Stimulated activated memory B cell treated with anti-CD40 and anti-IgM and Interleukin-4, amounts not matched to agents 10 μg/mL and 1 μg/mL and 100 μg/mL, for 72 hours (primary cell): ENCODE measurements at regions not wholly inside any gene's neighbourhood (a gene's known extent, or its start where the extent isn't known, plus 50 kb on each side); places are given as distances from the start of the nearest gene placed in this dataset.
"Not testable (repeated sequence)": the region's sequence is repeated elsewhere in the genome, so short reads cannot be mapped to it uniquely, and the experiment has no call there.

Source experiments
- ATAC-seq: fragments of 150-1000 bp; cut with Tn5 transposase; 2 replicates; pipeline ENCODE4 v1.10.0; 2021
- H3K27ac Mint-ChIP-seq: one replicate; pipeline ENCODE4 v1.8.0; 2022; ENCODE audit warnings: mild to moderate bottlenecking, mixed read lengths
- H3K27me3 Mint-ChIP-seq: one replicate; pipeline ENCODE4 v1.8.0; 2022; ENCODE audit warnings: mixed read lengths
- H3K36me3 Mint-ChIP-seq: one replicate; pipeline ENCODE4 v1.8.0; 2022; ENCODE audit warnings: mixed read lengths
- H3K4me1 Mint-ChIP-seq: one replicate; pipeline ENCODE4 v1.8.0; 2022; ENCODE audit warnings: mixed read lengths
- H3K4me3 Mint-ChIP-seq: one replicate; pipeline ENCODE4 v1.8.0; 2022; ENCODE audit warnings: mild to moderate bottlenecking, moderate library complexity, mixed read lengths
- H3K9me3 Mint-ChIP-seq: one replicate; pipeline ENCODE4 v1.8.0; 2022; ENCODE audit warnings: mixed read lengths

- Mint-ChIP-seq H3K27me3 (peaks cover 25% of the 10 kb centered on the region), H3K4me1 (no peaks in the 10 kb centered on the region), H3K27ac (no peak overlapping the region)
Measured at GRCh38 chr15:57797568-57798267, 91.2 kb downstream of the POLR2M start.

GRCh38 chr15:57806003-57806402, 99.5 kb downstream of the POLR2M start:
- Mint-ChIP-seq H3K27me3 (peaks cover 3% of the 10 kb centered on the region), H3K4me1 (no peaks in the 10 kb centered on the region)

More at GRCh38 chr15:57797568-57798267, 91.2 kb downstream of the POLR2M start:
- Mint-ChIP-seq H3K36me3 (no peaks in the 10 kb centered on the region), H3K9me3 (no peaks in the 10 kb centered on the region), H3K4me3 (no peak overlapping the region)
- no peak for ATAC-seq

GRCh38 chr15:57809285-57809684, 102.8 kb downstream of the POLR2M start:
- not testable (repeated sequence) for ATAC-seq, H3K36me3 Mint-ChIP-seq, H3K9me3 Mint-ChIP-seq, H3K4me3 Mint-ChIP-seq, H3K4me1 Mint-ChIP-seq, H3K27ac Mint-ChIP-seq
- H3K27me3 Mint-ChIP-seq = peaks cover 26% of the 10 kb centered on the region

More at GRCh38 chr15:57806003-57806402, 99.5 kb downstream of the POLR2M start:
- ATAC-seq = no peak
- H3K36me3 Mint-ChIP-seq = no peaks in the 10 kb centered on the region
- no peaks in the 10 kb centered on the region for H3K9me3 Mint-ChIP-seq
- no peak overlapping the region for H3K27ac Mint-ChIP-seq
- no peak overlapping the region for H3K4me3 Mint-ChIP-seq

- no peak overlapping the region for H3K27ac Mint-ChIP-seq
- H3K36me3 Mint-ChIP-seq = no peaks in the 10 kb centered on the region
- H3K9me3 Mint-ChIP-seq = no peaks in the 10 kb centered on the region
- no peak overlapping the region for H3K4me3 Mint-ChIP-seq
- no peak for ATAC-seq
- peaks cover 66% of the 10 kb centered on the region for H3K27me3 Mint-ChIP-seq
- H3K4me1 Mint-ChIP-seq = no peaks in the 10 kb centered on the region
Measured at GRCh38 chr15:57816599-57816998, 110.1 kb downstream of the POLR2M start.

- H3K9me3 Mint-ChIP-seq = no peaks in the 10 kb centered on the region
- no peaks in the 10 kb centered on the region for H3K36me3 Mint-ChIP-seq
- peaks cover 40% of the 10 kb centered on the region for H3K27me3 Mint-ChIP-seq
- ATAC-seq = no peak
- H3K27ac Mint-ChIP-seq = no peak overlapping the region
- no peaks in the 10 kb centered on the region for H3K4me1 Mint-ChIP-seq
- H3K4me3 Mint-ChIP-seq = no peak overlapping the region
Measured at GRCh38 chr15:57819646-57820045, 113.1 kb downstream of the POLR2M start.

- H3K4me3 Mint-ChIP-seq = no peak overlapping the region
- no peak for ATAC-seq
- H3K27ac Mint-ChIP-seq = no peak overlapping the region
Measured at GRCh38 chr15:57820119-57820518, 113.6 kb downstream of the POLR2M start.

GRCh38 chr15:57821826-57822225, 115.3 kb downstream of the POLR2M start:
- H3K27me3 Mint-ChIP-seq = peaks cover 47% of the 10 kb centered on the region
- no peak overlapping the region for H3K4me3 Mint-ChIP-seq
- no peak overlapping the region for H3K27ac Mint-ChIP-seq
- no peaks in the 10 kb centered on the region for H3K9me3 Mint-ChIP-seq
- no peaks in the 10 kb centered on the region for H3K4me1 Mint-ChIP-seq
- no peaks in the 10 kb centered on the region for H3K36me3 Mint-ChIP-seq
- no peak for ATAC-seq

More at GRCh38 chr15:57820119-57820518, 113.6 kb downstream of the POLR2M start:
- Mint-ChIP-seq H3K9me3 (no peaks in the 10 kb centered on the region), H3K27me3 (peaks cover 40% of the 10 kb centered on the region), H3K36me3 (no peaks in the 10 kb centered on the region), H3K4me1 (no peaks in the 10 kb centered on the region)

GRCh38 chr15:57823325-57823882, 116.9 kb downstream of the POLR2M start:
- Mint-ChIP-seq H3K4me1 (no peaks in the 10 kb centered on the region), H3K4me3 (no peak overlapping the region), H3K27ac (no peak overlapping the region), H3K27me3 (peaks cover 46% of the 10 kb centered on the region), H3K36me3 (no peaks in the 10 kb centered on the region), H3K9me3 (no peaks in the 10 kb centered on the region)
- ATAC-seq = no peak

- no peaks in the 10 kb centered on the region for H3K36me3 Mint-ChIP-seq
- no peaks in the 10 kb centered on the region for H3K4me1 Mint-ChIP-seq
- H3K4me3 Mint-ChIP-seq = no peak overlapping the region
- H3K27me3 Mint-ChIP-seq = peaks cover 49% of the 10 kb centered on the region
- H3K27ac Mint-ChIP-seq = no peak overlapping the region
- ATAC-seq = no peak
- no peaks in the 10 kb centered on the region for H3K9me3 Mint-ChIP-seq
Measured at GRCh38 chr15:57824186-57824585, 117.7 kb downstream of the POLR2M start.

GRCh38 chr15:57827021-57827420, 120.5 kb downstream of the POLR2M start:
- no peaks in the 10 kb centered on the region for H3K9me3 Mint-ChIP-seq
- peaks cover 65% of the 10 kb centered on the region for H3K27me3 Mint-ChIP-seq
- H3K4me1 Mint-ChIP-seq = no peaks in the 10 kb centered on the region
- no peak overlapping the region for H3K27ac Mint-ChIP-seq
- no peak for ATAC-seq
- H3K4me3 Mint-ChIP-seq = no peak overlapping the region
- H3K36me3 Mint-ChIP-seq = no peaks in the 10 kb centered on the region

GRCh38 chr15:57827971-57828370, 121.5 kb downstream of the POLR2M start:
- H3K4me3 Mint-ChIP-seq = no peak overlapping the region
- H3K4me1 Mint-ChIP-seq = no peaks in the 10 kb centered on the region
- no peaks in the 10 kb centered on the region for H3K36me3 Mint-ChIP-seq
- H3K27ac Mint-ChIP-seq = no peak overlapping the region
- no peak for ATAC-seq
- H3K9me3 Mint-ChIP-seq = no peaks in the 10 kb centered on the region
- peaks cover 65% of the 10 kb centered on the region for H3K27me3 Mint-ChIP-seq

GRCh38 chr15:57832183-57832582, 125.7 kb downstream of the POLR2M start:
- no peak for ATAC-seq
- H3K4me1 Mint-ChIP-seq = no peaks in the 10 kb centered on the region
- peaks cover 44% of the 10 kb centered on the region for H3K27me3 Mint-ChIP-seq
- H3K27ac Mint-ChIP-seq = no peak overlapping the region
- peaks cover 10% of the 10 kb centered on the region for H3K9me3 Mint-ChIP-seq
- H3K36me3 Mint-ChIP-seq = no peaks in the 10 kb centered on the region
- H3K4me3 Mint-ChIP-seq = no peak overlapping the region

- Mint-ChIP-seq H3K4me3 (no peak overlapping the region), H3K9me3 (peaks cover 10% of the 10 kb centered on the region), H3K4me1 (no peaks in the 10 kb centered on the region), H3K27me3 (peaks cover 17% of the 10 kb centered on the region), H3K27ac (no peak overlapping the region), H3K36me3 (no peaks in the 10 kb centered on the region)
- ATAC-seq = no peak
Measured at GRCh38 chr15:57835119-57835518, 128.6 kb downstream of the POLR2M start.

- no peaks in the 10 kb centered on the region for H3K4me1 Mint-ChIP-seq
- H3K27me3 Mint-ChIP-seq = peaks cover 45% of the 10 kb centered on the region
- H3K36me3 Mint-ChIP-seq = no peaks in the 10 kb centered on the region
- no peak overlapping the region for H3K27ac Mint-ChIP-seq
- no peak for ATAC-seq
- no peak overlapping the region for H3K4me3 Mint-ChIP-seq
- no peaks in the 10 kb centered on the region for H3K9me3 Mint-ChIP-seq
Measured at GRCh38 chr15:57849317-57849716, 142.8 kb downstream of the POLR2M start.

- Mint-ChIP-seq H3K4me3 (no peak overlapping the region), H3K27me3 (peaks cover 33% of the 10 kb centered on the region), H3K4me1 (no peaks in the 10 kb centered on the region), H3K27ac (no peak overlapping the region), H3K36me3 (no peaks in the 10 kb centered on the region), H3K9me3 (no peaks in the 10 kb centered on the region)
- no peak for ATAC-seq
Measured at GRCh38 chr15:57854531-57854930, 148.0 kb downstream of the POLR2M start.

- Mint-ChIP-seq H3K9me3 (no peaks in the 10 kb centered on the region), H3K36me3 (no peaks in the 10 kb centered on the region), H3K27me3 (peaks cover 33% of the 10 kb centered on the region), H3K27ac (no peak overlapping the region), H3K4me3 (no peak overlapping the region), H3K4me1 (no peaks in the 10 kb centered on the region)
- ATAC-seq = no peak
Measured at GRCh38 chr15:57857871-57858270, 151.4 kb downstream of the POLR2M start.
